GM12878 (cell line): ENCODE measurements at regions not wholly inside any gene's neighbourhood (a gene's known extent, or its start where the extent isn't known, plus 50 kb on each side); places are given as distances from the start of the nearest gene placed in this dataset.

Experiments used
- BMI1 ChIP-seq: fragments of 450-650 bp; IDR thresholded peaks from 2 replicates; pipeline ENCODE4 v1.6.1; 2016; ENCODE audit warnings: mild to moderate bottlenecking, moderate library complexity, borderline replicate concordance
- BRCA1 ChIP-seq: IDR thresholded peaks from 2 replicates; pipeline ENCODE4 v1.6.1; 2011; ENCODE audit warnings: low read depth, low read length, improper control_type of control experiment
- CBX3 ChIP-seq: fragments of 200-600 bp; sonication (generic); IDR thresholded peaks from 2 replicates; pipeline ENCODE4 v1.6.1; 2016; ENCODE audit warnings: low read depth, borderline replicate concordance
- CREM ChIP-seq: IDR thresholded peaks from 2 replicates; pipeline ENCODE4 v1.6.1; 2014; ENCODE audit warnings: antibody characterized with exemption, low read depth
- JUNB ChIP-seq: IDR thresholded peaks from 2 replicates; pipeline ENCODE4 v1.6.1; 2016; ENCODE audit warnings: antibody characterized with exemption, mild to moderate bottlenecking
- NR2F1 ChIP-seq: fragments of 450-650 bp; conservative IDR thresholded peaks from 2 replicates; pipeline ENCODE4 v1.6.1; 2017; ENCODE audit warnings: mild to moderate bottlenecking
- PAX8 ChIP-seq: fragments of 450-650 bp; IDR thresholded peaks from 2 replicates; pipeline ENCODE4 v1.6.1; 2017; ENCODE audit warnings: mild to moderate bottlenecking, moderate library complexity
- POLR2A ChIP-seq: IDR thresholded peaks from 2 replicates; pipeline ENCODE4 v1.6.1; 2011; ENCODE audit warnings: low read depth, mild to moderate bottlenecking, low read length
- SMC3 ChIP-seq: IDR thresholded peaks from 2 replicates; pipeline ENCODE4 v1.6.1; 2011; ENCODE audit warnings: low read length, improper control_type of control experiment, borderline replicate concordance
- SREBF2 ChIP-seq: IDR thresholded peaks from 2 replicates; pipeline ENCODE4 v1.6.1; 2012; ENCODE audit warnings: mild to moderate bottlenecking, low read length
- ZBTB4 ChIP-seq: fragments of 450-650 bp; formaldehyde crosslinking; IDR thresholded peaks from 2 replicates; pipeline ENCODE4 v1.4.0; 2022; ENCODE audit warnings: mild to moderate bottlenecking, moderate library complexity

- TF ChIP-seq ZBTB4 (no peak), POLR2A (no peak), CREM (no peak), SREBF2 (no peak), JUNB (no peak), CBX3 (no peak), SMC3 (no peak), PAX8 (no peak), BMI1 (no peak), BRCA1 (no peak), NR2F1 (no peak)
Measured at GRCh38 chr5:56670916-56671315, 144.4 kb upstream of the MAP3K1 start (continued).
